LNCaP clone FGC (cell line): ENCODE measurements at regions not wholly inside any gene's neighbourhood (a gene's known extent, or its start where the extent isn't known, plus 50 kb on each side); places are given as distances from the start of the nearest gene placed in this dataset.
"Not testable (repeated sequence)": the region's sequence is repeated elsewhere in the genome, so short reads cannot be mapped to it uniquely, and the experiment has no call there.

Experiments used
- DNase-seq: peaks from one replicate; pipeline ENCODE4 v3.0.0-alpha.2; 2011; ENCODE audit warnings: low read depth
- H3K4me3 ChIP-seq: 2 replicates; pipeline ENCODE4 v1.5.1; 2011; ENCODE audit warnings: mild to moderate bottlenecking, low read depth, low read length, control low read depth
- CTCF ChIP-seq: IDR thresholded peaks from 2 replicates; pipeline ENCODE4 v1.5.1; 2012; ENCODE audit warnings: mild to moderate bottlenecking; ENCODE audit not compliant: control insufficient read depth, insufficient read depth; ENCODE audit errors: extremely low read depth

- DNase-seq: no peak
- no peak overlapping the region for H3K4me3 ChIP-seq
- no peak for TF ChIP-seq CTCF
Measured at GRCh38 chr9:111096051-111096450, 57.8 kb upstream of the LPAR1 start.

GRCh38 chr9:111095441-111095840 lies 57.2 kb upstream of the LPAR1 start:
- no peak for DNase-seq
- no peak overlapping the region for H3K4me3 ChIP-seq
- no peak for TF ChIP-seq CTCF

- DNase-seq: no peak
- H3K4me3 ChIP-seq: no peak overlapping the region
- no peak for TF ChIP-seq CTCF
Measured at GRCh38 chr9:111094958-111095357, 56.7 kb upstream of the LPAR1 start.

- H3K4me3 ChIP-seq: no peak overlapping the region
- no peak for TF ChIP-seq CTCF
- no peak for DNase-seq
Measured at GRCh38 chr9:111094433-111094924, 56.2 kb upstream of the LPAR1 start.

GRCh38 chr9:111092167-111092566 lies 53.9 kb upstream of the LPAR1 start:
- H3K4me3 ChIP-seq: not testable (repeated sequence)

More at GRCh38 chr9:111092167-111092566, 53.9 kb upstream of the LPAR1 start:
- not testable (repeated sequence) for DNase-seq
